ENCODE measurements at regions not wholly inside any gene's neighbourhood (a gene's known extent, or its start where the extent isn't known, plus 50 kb on each side); places are given as distances from the start of the nearest gene placed in this dataset.

GRCh38 chr2:189372688-189373257 lies 68.5 kb upstream of the WDR75 start:
- no peak for FAIRE-seq

- FAIRE-seq: no peak
Measured at GRCh38 chr2:189374481-189374880, 66.8 kb upstream of the WDR75 start.

- no peak for FAIRE-seq
Measured at GRCh38 chr2:189375842-189376241, 65.4 kb upstream of the WDR75 start.

GRCh38 chr2:189379287-189379630 lies 62.0 kb upstream of the WDR75 start:
- FAIRE-seq: no peak

- FAIRE-seq: no peak
Measured at GRCh38 chr2:189379731-189380261, 61.5 kb upstream of the WDR75 start.

- no peak for FAIRE-seq
Measured at GRCh38 chr2:189382668-189383067, 58.6 kb upstream of the WDR75 start.

GRCh38 chr2:189386741-189387140 lies 54.5 kb upstream of the WDR75 start:
- no peak for FAIRE-seq

GRCh38 chr2:189391201-189391600 lies 50.1 kb upstream of the WDR75 start:
- FAIRE-seq: no peak

Data from islet of Langerhans (tissue), 1 donor.